IPS DF 4.7 (cell line): ENCODE measurements at regions not wholly inside any gene's neighbourhood (a gene's known extent, or its start where the extent isn't known, plus 50 kb on each side); places are given as distances from the start of the nearest gene placed in this dataset.
"Not testable (repeated sequence)": the region's sequence is repeated elsewhere in the genome, so short reads cannot be mapped to it uniquely, and the experiment has no call there.

Experiments used
- DNase-seq: peaks from one replicate; pipeline ENCODE4 v3.0.0-alpha.2; 2013; ENCODE audit warnings: low spot score; ENCODE audit errors: extremely low read depth

GRCh38 chr12:124652661-124653060 is 85.2 kb upstream of the NCOR2 start:
- DNase-seq: no peak

DNA sequence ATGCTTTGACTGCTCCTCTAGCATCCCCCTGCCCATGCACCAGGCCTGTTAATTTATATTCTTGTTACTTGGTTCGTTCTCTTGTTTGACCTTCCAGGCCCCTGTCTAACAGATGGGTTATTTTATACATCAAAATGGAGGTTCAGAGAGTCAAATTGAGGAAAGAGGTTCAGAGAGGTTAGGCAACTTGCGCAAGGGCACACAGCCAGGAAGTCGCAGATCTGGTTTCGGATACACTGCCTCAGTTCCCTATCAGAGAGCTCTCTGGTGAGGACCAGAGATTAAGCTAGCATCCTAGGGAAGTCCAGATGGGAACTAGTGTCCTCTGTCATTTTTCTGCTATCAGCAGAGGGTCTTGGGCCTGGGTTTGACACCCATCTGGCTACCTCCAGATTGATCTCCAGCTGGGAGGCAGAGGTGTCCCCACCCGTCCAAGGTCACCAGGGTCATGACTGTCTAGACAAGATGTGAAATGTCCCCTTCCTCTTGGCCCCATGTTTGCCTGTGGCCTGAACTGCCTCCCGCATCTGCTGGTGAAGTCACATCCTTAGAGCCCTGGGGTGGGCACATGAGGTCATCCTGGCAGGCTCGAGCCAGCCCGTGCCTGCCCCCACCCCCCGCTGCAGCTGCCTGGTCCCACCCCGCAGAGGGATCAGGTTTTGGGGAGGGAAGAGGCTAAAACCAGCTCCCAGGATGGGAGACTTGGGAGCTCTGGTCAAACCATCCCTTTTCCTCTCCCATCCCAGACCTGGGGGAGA is 84.3 kb upstream of the NCOR2 start:
- DNase-seq: no peak

- DNase-seq: no peak
Measured at GRCh38 chr12:124650912-124651311, 83.5 kb upstream of the NCOR2 start.

DNA sequence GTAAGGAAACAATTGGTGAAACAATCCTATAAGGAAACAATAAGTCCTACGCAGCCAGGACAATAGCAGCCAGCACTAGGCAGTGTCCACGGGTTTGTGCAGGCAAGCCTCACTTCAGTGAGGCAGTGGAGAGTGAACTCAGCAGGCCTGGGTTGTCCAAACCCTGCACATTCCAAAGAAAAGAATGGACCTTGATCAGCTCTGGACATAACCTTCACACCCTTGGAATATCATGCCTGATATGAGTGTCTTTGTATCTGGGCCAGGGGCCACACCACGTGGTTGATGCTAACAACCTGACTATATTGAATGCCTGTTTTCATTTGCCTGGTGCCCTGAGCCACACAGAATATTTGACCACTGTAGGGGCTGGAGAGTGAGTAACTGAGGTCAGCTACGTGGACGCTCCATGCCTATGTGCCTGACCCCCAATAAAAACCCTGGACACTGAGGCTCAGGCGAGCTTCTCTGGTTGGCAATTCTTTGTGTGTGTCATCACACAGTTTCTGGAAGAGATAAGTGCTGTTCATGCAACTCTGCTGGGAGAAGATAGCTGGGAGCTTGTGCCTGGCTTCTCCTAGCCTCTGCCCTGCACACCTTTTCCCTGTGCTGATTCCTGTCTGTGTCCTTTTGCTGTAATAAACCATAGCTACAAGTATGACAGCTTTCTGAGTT is 81.4 kb upstream of the NCOR2 start:
- DNase-seq: no peak

DNA sequence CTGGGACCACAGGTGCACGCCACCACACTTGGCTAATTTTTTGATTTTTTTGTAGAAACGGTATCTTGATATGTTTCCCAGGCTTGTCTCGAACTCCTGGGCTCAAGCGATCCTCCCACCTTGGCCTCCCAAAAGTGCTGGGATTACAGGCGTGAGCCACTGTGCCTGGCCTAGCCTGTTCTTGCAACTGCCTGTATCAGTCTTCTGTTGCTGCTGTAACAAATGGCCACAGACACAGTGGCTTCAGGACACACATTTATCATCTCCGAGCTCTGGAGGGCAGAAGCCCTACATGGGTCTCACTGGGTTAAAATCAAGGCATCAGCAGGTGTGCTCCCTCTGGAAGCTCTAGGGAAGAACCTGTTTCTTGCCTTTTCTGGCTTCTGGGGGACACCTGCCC is 79.9 kb upstream of the NCOR2 start:
- DNase-seq: no peak

GRCh38 chr12:124646385-124647230 is 79.2 kb upstream of the NCOR2 start:
- no peak for DNase-seq

- no peak for DNase-seq
Measured at GRCh38 chr12:124645530-124646244, 78.3 kb upstream of the NCOR2 start.

DNA sequence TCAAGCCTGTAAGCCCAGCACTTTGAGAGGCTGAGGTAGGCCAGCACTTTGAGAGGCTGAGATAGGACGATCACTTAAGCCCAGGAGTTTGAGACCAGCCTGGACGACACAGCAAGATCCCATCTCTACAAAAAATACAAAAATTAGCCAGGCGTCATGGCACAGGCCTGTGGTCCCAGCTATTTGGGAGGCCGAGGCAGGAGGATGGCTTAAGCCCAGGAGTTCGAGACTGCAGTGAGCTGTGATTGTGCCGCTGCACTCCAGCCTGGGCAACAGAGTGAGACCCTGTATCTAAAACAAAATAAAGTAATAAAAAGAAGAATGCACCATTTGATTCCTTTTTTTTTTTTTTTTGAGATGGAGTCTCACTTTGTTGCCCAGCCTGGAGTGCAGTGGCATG is 76.4 kb upstream of the NCOR2 start:
- not testable (repeated sequence) for DNase-seq

- DNase-seq: no peak
Measured at GRCh38 chr12:124642105-124642504, 74.7 kb upstream of the NCOR2 start.

GRCh38 chr12:124641591-124641990 is 74.2 kb upstream of the NCOR2 start:
- no peak for DNase-seq

DNA sequence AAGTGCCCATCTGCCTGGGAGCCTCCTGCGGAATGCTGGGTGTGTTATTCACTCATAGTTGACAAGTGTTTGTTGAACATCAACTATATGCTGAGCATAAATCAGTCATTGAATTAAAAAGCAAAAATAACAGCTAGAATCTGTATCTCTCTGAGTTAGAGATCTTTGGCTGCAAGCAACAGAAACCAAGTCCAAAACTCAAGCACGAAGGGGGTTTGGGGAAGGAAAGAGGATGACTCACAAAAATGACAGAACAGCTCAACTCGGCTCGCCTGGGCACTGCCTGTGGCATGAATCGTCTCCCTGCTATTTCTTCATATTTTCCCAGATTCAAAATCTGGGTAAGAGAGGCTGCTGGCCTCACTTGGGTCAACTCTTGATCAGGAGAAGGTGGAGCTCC is 72.6 kb upstream of the NCOR2 start:
- DNase-seq: no peak

- DNase-seq: no peak
Measured at GRCh38 chr12:124639122-124639806, 71.9 kb upstream of the NCOR2 start.

GRCh38 chr12:124637581-124637981 is 70.2 kb upstream of the NCOR2 start:
- no peak for DNase-seq

DNA sequence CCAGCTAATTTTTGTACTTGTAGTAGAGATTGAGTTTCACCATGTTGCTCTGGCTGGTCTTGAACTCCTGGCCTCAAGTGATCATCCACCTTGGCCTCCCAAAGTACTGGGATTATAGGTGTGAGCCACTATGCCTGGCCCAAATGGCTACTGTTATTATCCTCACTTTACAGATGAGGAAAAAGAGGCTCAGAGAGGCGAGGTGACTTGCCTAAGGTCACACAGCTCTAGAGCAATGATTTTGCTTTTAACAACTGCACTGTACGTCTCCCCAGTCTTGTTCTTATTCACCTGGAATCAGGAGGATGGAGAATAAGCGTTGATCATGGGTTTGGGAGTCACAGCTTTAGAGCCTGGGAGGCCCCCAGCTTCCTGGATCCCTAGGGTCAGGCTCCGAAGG is 69.8 kb upstream of the NCOR2 start:
- DNase-seq: no peak

- DNase-seq: no peak
Measured at GRCh38 chr12:124636138-124636978, 68.9 kb upstream of the NCOR2 start.

- DNase-seq: no peak
Measured at GRCh38 chr12:124635316-124635715, 67.9 kb upstream of the NCOR2 start.

DNA sequence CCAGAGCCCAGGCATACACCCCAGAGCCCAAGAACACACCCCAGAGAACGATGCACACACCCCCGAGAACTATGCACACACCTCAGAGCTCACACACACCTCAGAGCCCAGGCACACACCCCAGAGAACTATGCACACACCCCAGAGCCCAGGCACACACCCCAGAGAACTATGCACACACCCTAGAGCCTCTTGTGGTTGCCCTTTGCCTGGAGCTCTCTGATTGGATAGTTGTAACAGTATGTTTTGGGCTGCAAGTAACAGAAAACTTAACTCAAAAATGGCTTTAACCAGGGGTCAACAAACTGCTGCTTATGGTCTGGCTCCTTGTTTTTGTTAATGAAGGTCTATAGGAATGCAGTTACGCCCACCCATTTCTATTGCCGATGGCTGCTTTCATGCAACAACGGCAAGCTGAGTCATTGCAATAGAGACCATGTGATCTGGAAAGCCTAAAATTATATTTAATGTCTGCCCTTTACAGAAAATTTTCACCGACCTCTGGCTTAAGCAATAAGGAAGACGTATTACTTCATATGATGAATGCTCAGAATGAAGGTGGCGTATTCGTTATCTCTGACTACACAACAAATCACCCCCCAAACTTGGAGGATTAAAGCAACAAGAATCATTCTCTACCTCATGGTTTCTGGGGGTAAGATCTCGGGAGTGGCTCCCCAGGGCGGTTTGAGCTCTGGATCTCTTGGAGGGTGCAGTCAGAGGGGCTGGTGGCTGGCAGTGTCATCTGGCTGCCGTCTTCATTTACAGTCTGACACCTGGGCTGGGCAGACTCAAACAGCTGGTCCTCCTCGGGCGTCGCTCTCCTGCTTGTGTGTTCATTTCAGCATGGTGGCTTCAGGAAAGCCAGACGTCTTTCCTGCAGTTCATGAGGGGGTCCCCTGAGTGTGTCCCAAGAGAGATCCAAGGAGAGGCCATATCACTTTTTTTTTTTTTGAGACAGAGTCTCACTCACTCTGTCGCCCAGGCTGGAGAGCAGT is 66.3 kb upstream of the NCOR2 start:
- no peak for DNase-seq

DNA sequence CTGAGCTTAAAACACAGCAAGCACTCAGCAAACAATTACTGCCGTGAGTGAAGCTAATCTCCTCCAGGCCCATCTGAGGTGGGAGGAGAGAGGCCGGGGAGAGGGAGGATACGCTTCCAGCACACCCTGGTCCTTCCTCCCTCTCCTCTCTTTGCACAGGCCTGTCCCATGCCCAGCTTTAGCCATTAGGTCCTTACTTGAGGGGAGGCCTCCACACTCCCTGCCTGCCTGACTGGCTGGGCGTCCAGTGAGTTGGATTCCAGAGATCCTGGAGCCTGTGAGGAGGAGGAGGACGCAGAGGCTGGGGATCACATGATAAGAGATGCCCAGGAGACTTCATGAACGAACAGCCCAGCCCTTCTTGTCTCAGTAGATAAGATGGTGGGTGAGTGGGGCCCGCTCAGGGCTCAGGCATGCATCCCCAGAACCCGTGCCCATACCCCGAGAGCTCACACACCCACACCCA is 65.1 kb upstream of the NCOR2 start:
- DNase-seq: no peak
